Stimulated activated naive CD8-positive, alpha-beta T cell treated with anti-CD3 and anti-CD28 coated beads, Interleukin-15, amount 100 ng/mL, for 72 hours (primary cell): ENCODE measurements at regions not wholly inside any gene's neighbourhood (a gene's known extent, or its start where the extent isn't known, plus 50 kb on each side); places are given as distances from the start of the nearest gene placed in this dataset.

ENCODE experiments used
- ATAC-seq: fragments of 150-1000 bp; cut with Tn5 transposase; 2 replicates; pipeline ENCODE4 v1.10.0; 2021; ENCODE audit warnings: mild to moderate bottlenecking, moderate library complexity
- DNase-seq, 2 donors: peaks; one replicate each; pipeline ENCODE4 v3.0.0; 2021 to 2022
- H3K27ac Mint-ChIP-seq, 2 donors: one replicate each; pipeline ENCODE4 v1.8.0; 2022; ENCODE audit warnings: mild to moderate bottlenecking in 2 of 2, mixed read lengths in 2 of 2, moderate library complexity in 2 of 2
- H3K27me3 Mint-ChIP-seq: one replicate; pipeline ENCODE4 v1.8.0; 2022; ENCODE audit warnings: mixed read lengths
- H3K4me1 Mint-ChIP-seq: one replicate; pipeline ENCODE4 v1.8.0; 2022; ENCODE audit warnings: mild to moderate bottlenecking, mixed read lengths
- H3K4me3 Mint-ChIP-seq, 2 donors: one replicate each; pipeline ENCODE4 v1.8.0; 2022; ENCODE audit warnings: mild to moderate bottlenecking in 2 of 2, mixed read lengths in 2 of 2, moderate library complexity in 1 of 2
- H3K9me3 Mint-ChIP-seq, 2 donors: one replicate each; pipeline ENCODE4 v1.8.0; 2022; ENCODE audit warnings: mixed read lengths in 2 of 2

DNA sequence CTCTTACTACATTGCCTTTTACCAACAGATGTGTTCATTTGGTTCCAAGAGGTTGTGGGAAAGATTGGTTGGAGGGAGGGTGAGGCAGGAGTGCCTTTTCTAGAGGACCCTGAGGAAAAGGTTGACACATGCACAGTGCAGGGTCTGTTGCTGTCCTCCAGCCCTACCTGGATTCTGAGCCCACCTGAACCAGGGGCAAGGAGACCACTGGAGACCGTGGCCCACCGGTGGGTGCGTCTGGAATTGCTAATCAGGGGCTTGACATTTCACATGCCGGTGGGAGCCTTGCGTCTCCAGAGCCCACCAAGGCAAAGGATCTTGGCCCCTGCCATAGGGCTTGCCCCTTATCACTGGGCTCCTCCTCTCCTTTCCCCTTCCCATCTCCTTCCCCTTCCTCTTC, 80.4 kb upstream of the ZBED5 start:
- no peak overlapping the region for H3K27ac Mint-ChIP-seq
- DNase-seq: no peak
- no peak overlapping the region for H3K4me3 Mint-ChIP-seq
- H3K27me3 Mint-ChIP-seq: peaks cover 28% of the 10 kb centered on the region
- no peaks in the 10 kb centered on the region for H3K9me3 Mint-ChIP-seq
- no peak for ATAC-seq
- H3K4me1 Mint-ChIP-seq: peaks cover 11% of the 10 kb centered on the region

DNA sequence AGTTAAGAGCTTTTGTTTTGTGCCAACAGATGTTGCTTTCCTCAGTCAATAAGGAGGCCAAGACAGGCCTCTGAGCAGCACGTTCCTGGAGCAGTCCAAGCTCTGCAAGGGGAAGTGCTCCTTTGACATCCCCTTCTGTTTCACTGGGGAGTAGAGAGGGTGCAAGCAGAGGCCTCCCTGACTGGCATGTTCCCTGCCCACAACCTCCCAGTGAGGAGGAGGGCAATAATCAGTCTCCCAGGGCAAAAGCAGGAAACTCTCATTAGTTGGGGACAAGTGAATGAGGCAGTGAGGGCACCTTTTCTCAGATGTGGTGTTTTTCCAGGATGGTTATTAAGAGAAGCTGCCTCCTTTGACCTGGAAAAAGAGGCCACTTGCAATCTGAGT, 79.5 kb upstream of the ZBED5 start:
- DNase-seq (no peak), ATAC-seq (no peak)
- H3K27me3 Mint-ChIP-seq: peaks cover 33% of the 10 kb centered on the region
- no peak overlapping the region for H3K4me3 Mint-ChIP-seq
- H3K27ac Mint-ChIP-seq: peak overlapping the region in 1 of 2 donors; percentile 69
- H3K4me1 Mint-ChIP-seq: peaks cover 12% of the 10 kb centered on the region
- no peaks in the 10 kb centered on the region for H3K9me3 Mint-ChIP-seq

DNA sequence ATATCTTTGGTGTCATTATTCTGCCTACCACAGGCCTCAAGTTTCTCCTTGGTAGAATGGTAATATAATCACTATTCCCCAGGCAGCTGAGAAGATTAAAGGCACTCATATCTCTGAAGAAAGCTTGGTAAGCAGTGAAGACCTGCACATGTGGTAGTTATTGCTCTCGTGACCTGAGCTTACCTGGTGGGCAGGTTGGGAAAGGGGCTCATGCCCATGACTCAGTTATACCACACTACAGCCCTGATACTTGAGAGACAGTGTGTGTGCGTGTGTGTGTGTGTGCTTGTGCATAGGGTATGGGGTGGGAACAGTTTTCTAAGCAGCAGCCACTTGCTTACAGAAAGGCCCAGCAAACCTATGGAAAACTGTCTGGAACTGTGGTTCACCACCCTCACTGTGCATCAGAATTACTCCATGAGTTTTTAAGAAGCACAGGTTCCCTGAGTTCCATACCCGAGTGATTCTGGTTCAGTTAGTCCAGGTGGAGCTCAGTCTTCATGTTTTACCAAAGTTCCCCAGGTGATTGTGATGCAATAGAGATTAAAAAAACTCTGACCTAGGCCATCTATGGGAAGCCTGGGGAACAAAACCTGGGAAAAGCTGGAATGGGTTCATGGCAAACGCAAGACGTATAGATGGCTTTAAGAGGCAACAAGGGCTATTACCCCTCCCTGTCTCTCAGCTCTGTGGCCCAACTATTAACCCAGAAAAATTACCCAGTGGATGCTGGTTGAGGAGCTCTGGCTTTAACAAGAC, 79.0 kb upstream of the ZBED5 start:
- H3K4me3 Mint-ChIP-seq: no peak overlapping the region
- peaks cover 36% of the 10 kb centered on the region for H3K27me3 Mint-ChIP-seq
- DNase-seq: no peak
- H3K9me3 Mint-ChIP-seq: no peaks in the 10 kb centered on the region
- peaks cover 14% of the 10 kb centered on the region for H3K4me1 Mint-ChIP-seq
- H3K27ac Mint-ChIP-seq: peak overlapping the region in 1 of 2 donors; percentile 69
- no peak for ATAC-seq

- no peak for ATAC-seq
- Mint-ChIP-seq H3K27ac (no peak overlapping the region), H3K9me3 (no peaks in the 10 kb centered on the region), H3K27me3 (peaks cover 51% of the 10 kb centered on the region), H3K4me1 (peaks cover 21% of the 10 kb centered on the region), H3K4me3 (peak overlapping the region; percentile 5 to 35)
- DNase-seq: no peak
These were observed 77.2 kb upstream of the ZBED5 start for GRCh38 chr11:10935015-10935559.

DNA sequence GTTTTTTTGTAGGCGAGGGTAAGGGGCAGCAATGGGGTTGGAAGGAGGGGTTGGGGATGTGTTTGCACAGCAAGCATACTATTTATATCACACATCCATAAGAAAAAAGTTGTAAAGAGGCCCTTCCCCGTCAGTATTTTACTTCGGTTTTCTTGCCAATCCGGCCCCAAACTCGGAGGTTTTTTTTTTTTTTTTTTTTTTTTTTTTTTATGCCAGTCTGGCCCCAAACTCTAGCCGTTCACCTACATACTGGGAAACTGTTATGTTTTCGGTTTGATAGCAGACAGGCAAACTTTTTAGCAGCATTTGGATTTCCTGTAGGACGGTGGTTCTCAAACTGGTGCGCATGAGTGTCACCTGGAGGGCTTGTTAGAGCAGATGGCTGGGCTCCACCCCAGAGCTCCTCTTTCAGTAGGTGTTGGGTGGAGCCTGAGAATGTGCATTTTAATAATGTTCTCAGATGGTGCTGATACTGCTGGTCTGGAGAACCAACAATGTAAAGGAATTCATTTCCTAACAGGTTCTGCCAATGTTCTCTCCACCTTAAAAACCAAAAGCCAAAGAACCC, 76.5 kb upstream of the ZBED5 start:
- no peak overlapping the region for H3K27ac Mint-ChIP-seq
- H3K9me3 Mint-ChIP-seq: no peaks in the 10 kb centered on the region
- ATAC-seq (no peak), DNase-seq (peak in 1 of 2 donors; percentile 5)
- peaks cover 58% of the 10 kb centered on the region for H3K27me3 Mint-ChIP-seq
- peak overlapping the region; percentile 79 to 83 for H3K4me3 Mint-ChIP-seq
- peaks cover 21% of the 10 kb centered on the region for H3K4me1 Mint-ChIP-seq

DNA sequence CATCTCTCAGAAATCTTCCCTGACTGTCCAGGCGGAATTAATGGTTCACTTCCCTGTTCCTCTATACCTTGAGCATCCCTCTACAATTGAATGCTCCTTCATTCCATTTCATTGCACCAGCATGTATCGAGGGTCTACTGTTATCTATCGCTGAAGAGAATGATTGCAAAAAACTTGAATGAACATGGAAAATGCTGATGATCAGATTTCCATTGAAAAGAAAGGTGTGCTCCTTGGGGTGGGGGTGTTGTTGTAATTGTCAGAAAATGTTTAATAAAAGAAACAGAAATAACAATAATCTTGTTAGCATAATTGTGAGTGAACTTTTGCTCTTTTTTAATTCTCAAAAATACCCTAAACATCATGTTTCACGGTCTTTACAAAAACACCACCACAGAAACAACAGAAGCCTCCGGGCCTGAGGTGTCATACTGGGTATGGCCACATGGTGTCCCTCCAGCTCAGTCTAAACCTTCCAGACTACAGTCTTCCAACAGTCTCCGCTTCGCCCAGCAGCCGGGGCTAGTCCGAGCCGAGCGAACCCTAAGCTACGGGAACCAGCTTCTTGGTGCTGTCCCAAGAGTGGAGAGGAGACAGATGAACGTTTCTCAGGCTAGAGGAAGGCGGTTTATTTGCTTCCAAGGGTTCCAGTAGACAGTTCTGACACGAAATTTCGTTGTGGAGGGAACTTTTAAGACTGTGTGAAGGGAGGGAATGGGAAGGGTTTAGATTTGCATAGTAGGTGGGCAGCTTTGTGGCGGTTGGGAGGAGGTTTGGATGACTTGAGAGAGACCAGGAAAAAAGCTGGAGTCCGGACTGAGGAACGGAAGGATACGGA, 75.8 kb upstream of the ZBED5 start:
- peaks cover 21% of the 10 kb centered on the region for H3K4me1 Mint-ChIP-seq
- H3K27me3 Mint-ChIP-seq: peaks cover 65% of the 10 kb centered on the region
- H3K27ac Mint-ChIP-seq: no peak overlapping the region
- ATAC-seq (peak; percentile 84), DNase-seq (peak; percentile 78 to 82)
- peak overlapping the region; percentile 79 to 83 for H3K4me3 Mint-ChIP-seq
- H3K9me3 Mint-ChIP-seq: no peaks in the 10 kb centered on the region

- ATAC-seq (no peak), DNase-seq (no peak)
- no peak overlapping the region for H3K27ac Mint-ChIP-seq
- peaks cover 71% of the 10 kb centered on the region for H3K27me3 Mint-ChIP-seq
- no peak overlapping the region for H3K4me3 Mint-ChIP-seq
- no peaks in the 10 kb centered on the region for H3K9me3 Mint-ChIP-seq
- peaks cover 21% of the 10 kb centered on the region for H3K4me1 Mint-ChIP-seq
These were observed 75.1 kb upstream of the ZBED5 start for GRCh38 chr11:10932976-10933375.

- Mint-ChIP-seq H3K27me3 (peaks cover 71% of the 10 kb centered on the region), H3K4me3 (peak overlapping the region; percentile 78 to 91), H3K9me3 (no peaks in the 10 kb centered on the region), H3K27ac (no peak overlapping the region), H3K4me1 (peaks cover 21% of the 10 kb centered on the region)
- DNase-seq: no peak
- ATAC-seq: no peak
These were observed 74.2 kb upstream of the ZBED5 start for GRCh38 chr11:10931761-10932670.

DNA sequence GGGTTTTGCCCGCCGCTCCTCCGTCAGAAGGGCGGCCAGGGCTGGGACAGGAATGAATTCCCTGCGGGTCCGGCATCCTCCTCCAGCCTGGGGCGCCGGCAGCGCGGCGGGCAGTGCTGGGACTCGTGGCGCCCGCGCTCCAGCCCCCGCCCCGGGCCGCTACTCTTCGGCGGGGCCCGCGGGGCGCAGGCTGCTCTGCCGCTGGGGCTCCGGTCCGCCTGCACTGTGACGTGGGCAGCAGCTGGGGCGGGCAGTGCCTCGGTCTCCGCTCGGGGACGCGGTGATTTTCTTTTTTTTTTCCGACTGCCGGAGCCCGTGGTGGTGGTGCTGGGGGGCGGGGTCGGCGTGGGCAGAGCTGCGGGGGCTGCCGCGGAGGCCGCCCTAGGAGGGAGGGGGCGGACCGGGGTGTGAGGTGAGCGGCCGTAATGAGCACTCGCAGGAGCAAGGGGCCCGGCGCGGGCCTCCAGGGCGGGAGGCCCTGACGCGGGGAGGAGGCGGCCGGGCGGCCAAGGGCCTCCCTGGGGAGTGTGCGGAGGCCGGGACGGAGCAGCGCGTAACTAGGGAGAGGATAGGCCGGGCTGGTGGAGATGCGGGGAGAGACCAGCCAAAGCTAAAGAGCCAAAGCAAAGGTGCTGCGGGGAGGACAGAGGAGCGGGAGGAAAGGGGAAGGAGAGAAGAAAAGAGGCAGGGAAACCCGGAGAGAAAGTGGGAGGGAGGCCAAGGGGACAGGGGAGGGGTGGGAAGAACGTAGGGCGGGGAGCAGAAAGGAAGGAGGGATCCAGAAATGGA, 73.3 kb upstream of the ZBED5 start:
- DNase-seq (peak; percentile 33 to 50), ATAC-seq (peak; percentile 74)
- H3K4me1 Mint-ChIP-seq: peaks cover 21% of the 10 kb centered on the region
- H3K27ac Mint-ChIP-seq: peak overlapping the region in 1 of 2 donors; percentile 33
- no peaks in the 10 kb centered on the region for H3K9me3 Mint-ChIP-seq
- H3K4me3 Mint-ChIP-seq: peak overlapping the region; percentile 78 to 91
- peaks cover 77% of the 10 kb centered on the region for H3K27me3 Mint-ChIP-seq

DNA sequence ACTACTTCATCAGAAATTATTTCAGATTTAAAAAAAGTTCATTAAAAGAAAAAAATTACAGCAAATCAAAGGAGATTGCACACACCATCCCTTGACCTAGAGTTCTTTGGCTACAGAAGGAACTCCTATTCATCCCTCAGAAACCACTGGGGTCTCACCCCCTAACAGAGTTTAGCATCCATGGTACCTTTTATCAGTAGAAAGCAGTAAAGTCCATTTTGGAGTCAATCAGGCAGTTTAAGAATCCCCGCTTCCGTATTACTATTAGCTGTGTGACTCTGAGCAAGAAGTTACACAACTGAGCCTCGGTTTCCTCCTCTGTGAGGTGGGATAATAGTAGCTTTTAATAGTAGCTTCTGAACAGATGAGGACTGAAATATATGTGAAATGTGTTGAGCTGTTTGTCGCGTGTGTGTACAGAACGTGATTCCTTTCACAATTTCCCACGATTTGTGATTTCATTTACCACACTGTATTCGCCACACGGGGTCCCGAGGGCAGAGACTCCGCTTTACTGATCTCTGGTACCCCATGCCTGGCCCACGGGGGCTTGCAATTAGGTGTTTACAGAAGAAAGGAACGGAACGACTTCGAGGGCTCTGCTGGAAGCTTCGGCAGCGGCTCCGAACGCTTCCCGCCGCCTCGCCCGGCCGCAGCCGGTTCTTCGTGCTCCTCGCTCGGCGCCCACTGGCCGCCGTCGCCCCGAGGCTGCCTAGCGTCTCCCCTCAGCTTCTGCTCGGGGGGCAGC, 72.5 kb upstream of the ZBED5 start:
- H3K4me1 Mint-ChIP-seq: peaks cover 21% of the 10 kb centered on the region
- DNase-seq: peak; percentile 21 to 39
- H3K27ac Mint-ChIP-seq: no peak overlapping the region
- peaks cover 73% of the 10 kb centered on the region for H3K27me3 Mint-ChIP-seq
- peak; percentile 38 for ATAC-seq
- no peaks in the 10 kb centered on the region for H3K9me3 Mint-ChIP-seq
- peak overlapping the region; percentile 78 to 91 for H3K4me3 Mint-ChIP-seq

- no peaks in the 10 kb centered on the region for H3K9me3 Mint-ChIP-seq
- H3K4me1 Mint-ChIP-seq: peaks cover 9% of the 10 kb centered on the region
- peaks cover 47% of the 10 kb centered on the region for H3K27me3 Mint-ChIP-seq
- DNase-seq: no peak
- H3K27ac Mint-ChIP-seq: no peak overlapping the region
- no peak overlapping the region for H3K4me3 Mint-ChIP-seq
- no peak for ATAC-seq
These were observed 69.7 kb upstream of the ZBED5 start for GRCh38 chr11:10927538-10927937.

DNA sequence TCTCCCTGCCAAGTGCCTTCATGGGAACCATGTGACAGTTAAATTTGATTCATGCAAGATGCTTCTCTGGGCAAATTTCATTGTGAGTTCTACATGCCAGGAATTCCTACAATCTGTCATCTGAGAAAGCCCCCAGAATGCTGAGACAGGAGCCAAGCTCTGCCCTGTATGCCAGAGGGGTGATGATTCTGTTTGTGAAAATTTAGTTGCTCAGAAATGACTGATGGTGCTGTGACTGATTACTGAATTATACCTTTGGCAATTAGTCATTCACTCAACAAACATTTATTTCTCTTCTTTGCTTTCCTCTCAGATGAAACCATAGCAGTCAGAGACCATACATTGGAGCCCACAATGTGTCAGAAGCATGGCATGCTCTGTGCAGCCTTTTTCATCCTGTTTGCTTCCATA, 69.0 kb upstream of the ZBED5 start:
- no peak for DNase-seq
- ATAC-seq: no peak
- peaks cover 43% of the 10 kb centered on the region for H3K27me3 Mint-ChIP-seq
- H3K9me3 Mint-ChIP-seq: no peaks in the 10 kb centered on the region
- H3K27ac Mint-ChIP-seq: no peak overlapping the region
- no peak overlapping the region for H3K4me3 Mint-ChIP-seq
- H3K4me1 Mint-ChIP-seq: peaks cover 8% of the 10 kb centered on the region

DNA sequence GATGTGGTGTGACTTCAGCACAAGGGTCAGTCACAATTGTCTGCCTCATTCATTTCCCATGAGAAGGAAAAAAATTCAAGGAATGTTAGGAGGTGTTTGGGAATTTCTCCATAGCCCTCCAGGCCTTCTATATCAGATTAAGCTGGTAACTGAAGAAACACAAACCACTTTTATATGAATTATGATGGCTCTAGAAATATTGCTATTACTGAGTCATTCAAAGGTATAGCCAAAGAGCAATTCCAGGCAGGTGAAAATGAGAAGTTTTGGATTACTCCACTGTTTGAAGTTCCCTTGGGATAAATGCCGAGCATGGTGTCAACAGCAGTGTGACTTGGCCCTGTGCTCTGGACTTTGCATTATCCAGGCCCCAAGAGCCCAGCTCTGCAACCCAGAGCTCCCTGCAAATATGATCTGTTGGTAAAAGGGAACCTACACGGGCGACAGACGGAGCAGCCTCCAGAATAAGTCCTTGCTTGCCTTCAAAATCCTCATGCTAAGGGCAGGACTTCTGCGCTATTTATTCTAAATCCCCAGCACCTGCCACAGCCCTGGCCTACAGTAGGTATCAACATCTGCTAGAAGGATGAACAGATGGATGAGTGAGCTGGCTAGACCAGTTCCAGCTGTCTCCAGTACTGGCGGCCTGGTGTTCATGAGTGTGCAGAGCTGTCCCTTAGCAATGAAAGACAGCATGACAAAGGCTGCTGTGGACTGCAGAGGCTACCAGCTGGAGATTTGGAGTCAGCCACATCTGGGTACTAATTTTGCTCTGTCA, 67.5 kb upstream of the ZBED5 start:
- DNase-seq: no peak
- no peak overlapping the region for H3K27ac Mint-ChIP-seq

More for the DNA sequence above, 67.5 kb upstream of the ZBED5 start:
- ATAC-seq: no peak
- Mint-ChIP-seq H3K27me3 (peaks cover 31% of the 10 kb centered on the region), H3K4me1 (no peaks in the 10 kb centered on the region), H3K9me3 (no peaks in the 10 kb centered on the region), H3K4me3 (no peak overlapping the region)
